ENCODE measurements at regions not wholly inside any gene's neighbourhood (a gene's known extent, or its start where the extent isn't known, plus 50 kb on each side); places are given as distances from the start of the nearest gene placed in this dataset.
A peak's percentile ranks its signal among the peaks of the same experiment; 100 is the strongest.

DNA sequence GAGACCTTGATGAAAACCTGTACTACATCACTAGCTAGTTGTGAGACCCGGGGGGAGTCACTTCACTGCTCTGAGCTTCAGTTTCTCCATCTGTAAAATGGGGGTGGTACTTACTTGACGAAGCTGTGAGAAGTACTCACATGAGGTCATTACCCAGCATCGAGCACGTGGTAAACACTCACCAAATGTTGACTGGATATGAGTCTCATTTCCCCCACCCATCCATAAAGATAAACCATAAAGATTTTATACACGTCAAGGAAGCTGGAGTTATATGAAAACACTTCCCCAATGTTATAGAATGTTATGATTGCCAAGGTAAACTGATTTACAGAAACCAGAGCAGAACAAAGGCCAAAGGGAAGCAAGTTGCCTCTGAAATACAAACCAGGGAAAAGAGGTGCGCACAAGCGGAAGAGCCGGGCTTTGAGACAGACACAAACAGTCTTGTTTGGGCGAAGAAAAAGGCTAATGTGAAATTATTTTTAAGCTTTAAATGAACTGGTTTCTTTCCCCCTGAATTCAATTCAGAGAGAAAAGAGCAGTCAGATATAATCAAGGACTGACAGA is 536.8 kb downstream of the MED13L start:
- H3K27me3 ChIP-seq = no peaks in the 10 kb centered on the region
- no peaks in the 10 kb centered on the region for H3K36me3 ChIP-seq
- H3K4me1 ChIP-seq = peaks cover 0 to 6% (median 0%) of the 10 kb centered on the region in 4 donors
- DNase-seq = peak in 1 of 3 donors; percentile 50
- H3K27ac ChIP-seq = peak overlapping the region in 2 of 4 donors; percentile 20 to 39
- H3K4me3 ChIP-seq = no peak overlapping the region
- TF ChIP-seq POLR2A (IDR thresholded peaks at IDR 0.05) = no peak
- TF ChIP-seq, protein P1, sequence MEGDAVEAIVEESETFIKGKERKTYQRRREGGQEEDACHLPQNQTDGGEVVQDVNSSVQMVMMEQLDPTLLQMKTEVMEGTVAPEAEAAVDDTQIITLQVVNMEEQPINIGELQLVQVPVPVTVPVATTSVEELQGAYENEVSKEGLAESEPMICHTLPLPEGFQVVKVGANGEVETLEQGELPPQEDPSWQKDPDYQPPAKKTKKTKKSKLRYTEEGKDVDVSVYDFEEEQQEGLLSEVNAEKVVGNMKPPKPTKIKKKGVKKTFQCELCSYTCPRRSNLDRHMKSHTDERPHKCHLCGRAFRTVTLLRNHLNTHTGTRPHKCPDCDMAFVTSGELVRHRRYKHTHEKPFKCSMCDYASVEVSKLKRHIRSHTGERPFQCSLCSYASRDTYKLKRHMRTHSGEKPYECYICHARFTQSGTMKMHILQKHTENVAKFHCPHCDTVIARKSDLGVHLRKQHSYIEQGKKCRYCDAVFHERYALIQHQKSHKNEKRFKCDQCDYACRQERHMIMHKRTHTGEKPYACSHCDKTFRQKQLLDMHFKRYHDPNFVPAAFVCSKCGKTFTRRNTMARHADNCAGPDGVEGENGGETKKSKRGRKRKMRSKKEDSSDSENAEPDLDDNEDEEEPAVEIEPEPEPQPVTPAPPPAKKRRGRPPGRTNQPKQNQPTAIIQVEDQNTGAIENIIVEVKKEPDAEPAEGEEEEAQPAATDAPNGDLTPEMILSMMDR (IDR thresholded peaks at IDR 0.05) = no peak
- no peaks in the 10 kb centered on the region for H3K9me3 ChIP-seq

DNA sequence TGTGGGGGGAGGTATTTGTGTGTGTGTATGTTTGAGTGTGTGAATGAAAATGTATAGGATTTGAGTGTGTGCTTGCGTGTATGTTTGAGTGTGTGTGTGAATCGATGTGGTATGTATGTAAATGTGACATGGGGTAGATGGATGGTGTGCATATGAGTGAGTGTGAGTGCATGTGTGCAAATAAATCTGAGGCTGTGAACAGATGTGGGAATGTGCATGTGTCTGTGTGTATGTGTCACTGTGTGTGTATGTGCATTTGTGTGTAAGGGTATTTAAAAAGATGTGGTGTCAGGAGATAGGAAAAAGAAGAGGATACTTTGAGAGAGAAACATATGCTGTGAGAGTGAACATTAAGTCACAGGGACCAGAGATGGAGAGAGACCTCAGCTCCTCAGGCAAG is 539.6 kb downstream of the MED13L start:
- Histone ChIP-seq H3K36me3 (no peaks in the 10 kb centered on the region), H3K4me1 (peaks cover 0 to 6% (median 0%) of the 10 kb centered on the region in 4 donors), H3K27ac (no peak overlapping the region), H3K4me3 (no peak overlapping the region), H3K9me3 (no peaks in the 10 kb centered on the region), H3K27me3 (no peaks in the 10 kb centered on the region)
- DNase-seq = no peak
- no peak for TF ChIP-seq POLR2A (IDR thresholded peaks at IDR 0.05)
- TF ChIP-seq, protein P1 (IDR thresholded peaks at IDR 0.05) = no peak

DNA sequence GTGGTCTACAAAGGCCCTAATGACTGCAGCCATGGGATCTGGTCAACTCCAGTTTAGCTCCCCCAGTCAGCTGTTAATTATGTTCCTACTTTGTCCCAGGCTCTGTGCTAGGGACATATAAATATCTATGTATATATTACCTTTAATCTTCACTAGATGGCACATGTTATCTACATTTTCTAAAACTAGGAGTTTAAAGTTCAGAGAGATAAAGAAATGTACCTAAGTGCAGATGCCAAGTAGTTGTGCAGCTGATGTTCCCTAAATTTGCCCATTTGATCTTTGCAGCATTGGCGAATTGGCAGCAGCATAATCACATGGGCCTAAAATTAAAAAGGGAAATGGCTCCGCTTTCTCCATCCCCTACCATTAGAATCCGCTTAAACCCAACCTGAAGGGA is 541.1 kb downstream of the MED13L start:
- TF ChIP-seq POLR2A (IDR thresholded peaks at IDR 0.05) = no peak
- TF ChIP-seq, protein P1 (IDR thresholded peaks at IDR 0.05) = peak in 3 of 6 experiments; percentile 33 to 47 (median 41)
- no peak for DNase-seq

DNA sequence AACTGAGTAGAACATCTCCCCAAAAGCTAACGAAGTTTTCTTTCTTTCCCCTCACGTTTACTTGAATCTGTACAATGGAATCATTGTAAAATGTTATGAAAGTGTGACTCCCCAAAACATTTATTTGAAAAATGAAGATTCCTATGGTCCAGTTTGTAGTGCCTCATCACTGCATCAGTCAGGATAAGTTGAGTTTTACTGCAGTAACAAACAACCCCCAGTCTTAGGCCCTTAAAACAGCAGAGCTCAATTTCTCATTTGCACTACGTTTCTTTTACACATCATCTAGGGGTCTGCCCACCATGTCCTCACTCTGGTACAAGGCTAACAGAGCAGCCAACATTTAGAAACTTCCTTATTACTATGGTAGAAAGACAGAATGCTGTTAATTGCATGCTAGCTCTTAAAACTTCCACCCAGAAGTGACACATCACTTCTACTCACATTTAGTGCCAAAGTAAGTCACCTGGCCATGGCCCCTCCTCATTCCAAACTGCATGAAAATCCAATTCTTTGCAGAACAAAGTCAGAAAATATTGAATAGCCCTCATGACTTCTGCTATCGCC is 546.4 kb downstream of the MED13L start:
- Histone ChIP-seq H3K27me3 (no peaks in the 10 kb centered on the region), H3K9me3 (no peaks in the 10 kb centered on the region), H3K27ac (no peak overlapping the region), H3K4me3 (no peak overlapping the region), H3K4me1 (no peaks in the 10 kb centered on the region), H3K36me3 (no peaks in the 10 kb centered on the region)
- TF ChIP-seq POLR2A (IDR thresholded peaks at IDR 0.05) = no peak
- TF ChIP-seq, protein P1 (IDR thresholded peaks at IDR 0.05) = no peak
- no peak for DNase-seq

More for the DNA sequence above, 541.1 kb downstream of the MED13L start:
- no peaks in the 10 kb centered on the region for H3K36me3 ChIP-seq
- H3K27ac ChIP-seq = no peak overlapping the region
- no peaks in the 10 kb centered on the region for H3K27me3 ChIP-seq
- peaks cover 0 to 6% (median 0%) of the 10 kb centered on the region in 4 donors for H3K4me1 ChIP-seq
- no peak overlapping the region for H3K4me3 ChIP-seq
- no peaks in the 10 kb centered on the region for H3K9me3 ChIP-seq

DNA sequence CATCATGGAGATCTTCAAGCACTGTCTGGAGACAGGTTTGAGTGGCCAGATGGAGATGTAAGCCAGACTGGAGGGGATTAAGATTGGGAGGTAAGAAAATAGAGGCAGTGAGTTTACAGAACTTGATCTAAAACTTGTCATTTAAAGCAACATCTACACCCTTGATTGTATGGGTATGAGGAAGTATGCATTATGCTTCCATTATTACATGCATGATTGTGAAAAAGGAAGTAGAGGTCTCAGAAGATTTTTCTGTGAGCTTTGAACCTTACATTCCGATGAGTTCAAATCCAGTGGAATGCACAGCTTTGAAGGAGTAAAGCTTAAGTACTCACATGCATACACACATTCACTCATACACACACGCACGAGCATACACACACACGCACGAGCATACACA is 550.8 kb downstream of the MED13L start:
- Histone ChIP-seq H3K9me3 (no peaks in the 10 kb centered on the region), H3K27me3 (no peaks in the 10 kb centered on the region), H3K27ac (no peak overlapping the region), H3K36me3 (no peaks in the 10 kb centered on the region), H3K4me1 (no peaks in the 10 kb centered on the region), H3K4me3 (no peak overlapping the region)
- TF ChIP-seq, protein P1 (IDR thresholded peaks at IDR 0.05) = no peak
- TF ChIP-seq POLR2A (IDR thresholded peaks at IDR 0.05) = no peak
- no peak for DNase-seq

Data from Peyer's patch (tissue), 4 donors.